NCI-H524 (cell line): ENCODE measurements at regions not wholly inside any gene's neighbourhood (a gene's known extent, or its start where the extent isn't known, plus 50 kb on each side); places are given as distances from the start of the nearest gene placed in this dataset.
A peak's percentile ranks its signal among the peaks of the same experiment; 100 is the strongest.

Experiments
- DNase-seq, 2 experiments: peaks; one replicate each; lab custom pipeline; 2025; lab: John Stamatoyannopoulos, UW

GRCh38 chr12:24081092-24081529, 131.6 kb upstream of the SOX5 start:
- no peak for DNase-seq

GRCh38 chr12:24080465-24080864, 131.0 kb upstream of the SOX5 start:
- no peak for DNase-seq

GRCh38 chr12:24079083-24079482, 129.6 kb upstream of the SOX5 start:
- DNase-seq: no peak

GRCh38 chr12:24078318-24078765, 128.9 kb upstream of the SOX5 start:
- peak in 1 of 2 experiments; percentile 6 for DNase-seq

- DNase-seq: no peak
These were observed 127.7 kb upstream of the SOX5 start for GRCh38 chr12:24077161-24077560.

- DNase-seq: no peak
These were observed 126.2 kb upstream of the SOX5 start for GRCh38 chr12:24075650-24076049.

GRCh38 chr12:24073170-24073810, 123.8 kb upstream of the SOX5 start:
- no peak for DNase-seq

GRCh38 chr12:24072302-24072701, 122.8 kb upstream of the SOX5 start:
- no peak for DNase-seq

- no peak for DNase-seq
These were observed 122.4 kb upstream of the SOX5 start for GRCh38 chr12:24071842-24072241.

- no peak for DNase-seq
These were observed 120.3 kb upstream of the SOX5 start for GRCh38 chr12:24069532-24070395.

GRCh38 chr12:24066865-24067264, 117.4 kb upstream of the SOX5 start:
- no peak for DNase-seq

- no peak for DNase-seq
These were observed 116.6 kb upstream of the SOX5 start for GRCh38 chr12:24066097-24066496.

- no peak for DNase-seq
These were observed 113.3 kb upstream of the SOX5 start for GRCh38 chr12:24062642-24063245.

GRCh38 chr12:24060089-24060488, 110.6 kb upstream of the SOX5 start:
- no peak for DNase-seq

- DNase-seq: peak; percentile 48 to 61
These were observed 108.5 kb upstream of the SOX5 start for GRCh38 chr12:24057920-24058476.

GRCh38 chr12:24055747-24056146, 106.3 kb upstream of the SOX5 start:
- DNase-seq: no peak

- DNase-seq: no peak
These were observed 104.9 kb upstream of the SOX5 start for GRCh38 chr12:24054416-24054815.

GRCh38 chr12:24049728-24050127, 100.3 kb upstream of the SOX5 start:
- DNase-seq: peak; percentile 14 to 54

- no peak for DNase-seq
These were observed 99.6 kb upstream of the SOX5 start for GRCh38 chr12:24049101-24049500.

- DNase-seq: no peak
These were observed 99.0 kb upstream of the SOX5 start for GRCh38 chr12:24048446-24048845.

GRCh38 chr12:24047326-24047725, 97.9 kb upstream of the SOX5 start:
- DNase-seq: no peak

GRCh38 chr12:24045816-24046257, 96.4 kb upstream of the SOX5 start:
- no peak for DNase-seq
